Spinal cord (tissue), 9 donors: ENCODE measurements at regions not wholly inside any gene's neighbourhood (a gene's known extent, or its start where the extent isn't known, plus 50 kb on each side); places are given as distances from the start of the nearest gene placed in this dataset.

Experiments
- DNase-seq, 6 donors: peaks; one replicate each; pipeline versions ENCODE4 v3.0.0 to v3.0.0-alpha.2; 2013 to 2015; ENCODE audit warnings: low spot score in 6 of 6, low read depth in 4 of 6
- H3K27ac ChIP-seq: one replicate; pipeline ENCODE4 v1.5.1; 2013; ENCODE audit warnings: low read depth, low read length, control low read depth
- H3K27me3 ChIP-seq: one replicate; pipeline ENCODE4 v1.6.1; 2013; ENCODE audit warnings: low read length; ENCODE audit not compliant: control insufficient read depth, insufficient read depth
- H3K36me3 ChIP-seq: one replicate; pipeline ENCODE4 v1.6.1; 2013; ENCODE audit warnings: low read length; ENCODE audit not compliant: control insufficient read depth, insufficient read depth
- H3K4me1 ChIP-seq: one replicate; pipeline ENCODE4 v1.6.1; 2013; ENCODE audit warnings: low read length; ENCODE audit not compliant: control insufficient read depth, insufficient read depth
- H3K4me3 ChIP-seq: one replicate; pipeline ENCODE4 v1.5.1; 2013; ENCODE audit warnings: low read depth, low read length, control low read depth
- H3K9me3 ChIP-seq: one replicate; pipeline ENCODE4 v1.6.1; 2013; ENCODE audit warnings: low read length; ENCODE audit not compliant: control insufficient read depth, insufficient read depth
- WGBS: methylation state at CpG from one replicate; pipeline ENCODE4 v1.1.5; 2013; ENCODE audit warnings: missing lambda C conversion rate; ENCODE audit not compliant: insufficient coverage; 5-methylcytosine and 5-hydroxymethylcytosine counted together
- donor health status: healthy.

GRCh38 chr1:57741521-57741920 is 317.7 kb upstream of the DAB1 start:
- Histone ChIP-seq H3K36me3 (no peaks in the 10 kb centered on the region), H3K27me3 (no peaks in the 10 kb centered on the region), H3K4me3 (no peak overlapping the region), H3K27ac (no peak overlapping the region), H3K4me1 (no peaks in the 10 kb centered on the region), H3K9me3 (no peaks in the 10 kb centered on the region)
- peak in 1 of 6 donors; percentile 24 for DNase-seq
- 65% methylated on average over 3 of the region's 4 CpGs for WGBS

- 77% methylated on average over 4 of the region's 6 CpGs for WGBS
- no peaks in the 10 kb centered on the region for H3K27me3 ChIP-seq
- H3K27ac ChIP-seq: no peak overlapping the region
- H3K4me1 ChIP-seq: no peaks in the 10 kb centered on the region
- no peaks in the 10 kb centered on the region for H3K9me3 ChIP-seq
- H3K36me3 ChIP-seq: no peaks in the 10 kb centered on the region
- no peak overlapping the region for H3K4me3 ChIP-seq
- DNase-seq: no peak
Observed at GRCh38 chr1:57736940-57737339, 313.1 kb upstream of the DAB1 start.

- H3K4me3 ChIP-seq: no peak overlapping the region
Observed at GRCh38 chr1:57729181-57729580, 305.3 kb upstream of the DAB1 start.

GRCh38 chr1:57727121-57727520 is 303.3 kb upstream of the DAB1 start:
- Histone ChIP-seq H3K9me3 (no peaks in the 10 kb centered on the region), H3K4me3 (no peak overlapping the region), H3K4me1 (no peaks in the 10 kb centered on the region), H3K27me3 (no peaks in the 10 kb centered on the region), H3K36me3 (no peaks in the 10 kb centered on the region), H3K27ac (no peak overlapping the region)
- WGBS: 54% methylated on average over 3 of the region's 5 CpGs
- DNase-seq: peak in 1 of 6 donors; percentile 29

More at GRCh38 chr1:57729181-57729580, 305.3 kb upstream of the DAB1 start:
- Histone ChIP-seq H3K9me3 (no peaks in the 10 kb centered on the region), H3K36me3 (no peaks in the 10 kb centered on the region), H3K4me1 (no peaks in the 10 kb centered on the region), H3K27me3 (no peaks in the 10 kb centered on the region), H3K27ac (no peak overlapping the region)
- WGBS: 100% methylated on average over 2 of the region's 7 CpGs
- no peak for DNase-seq

- no peaks in the 10 kb centered on the region for H3K27me3 ChIP-seq
- 92% methylated on average over 3 of the region's 4 CpGs for WGBS
- no peaks in the 10 kb centered on the region for H3K9me3 ChIP-seq
- H3K27ac ChIP-seq: no peak overlapping the region
- H3K36me3 ChIP-seq: no peaks in the 10 kb centered on the region
- no peak for DNase-seq
- no peak overlapping the region for H3K4me3 ChIP-seq
- no peaks in the 10 kb centered on the region for H3K4me1 ChIP-seq
Observed at GRCh38 chr1:57725318-57725717, 301.5 kb upstream of the DAB1 start.

GRCh38 chr1:57724535-57724934 is 300.7 kb upstream of the DAB1 start:
- Histone ChIP-seq H3K27ac (no peak overlapping the region), H3K36me3 (no peaks in the 10 kb centered on the region), H3K4me3 (no peak overlapping the region), H3K9me3 (no peaks in the 10 kb centered on the region), H3K4me1 (no peaks in the 10 kb centered on the region), H3K27me3 (no peaks in the 10 kb centered on the region)
- WGBS: no CpG with 5 or more reads among the region's 1 CpG
- no peak for DNase-seq

- no peak overlapping the region for H3K27ac ChIP-seq
- no peaks in the 10 kb centered on the region for H3K36me3 ChIP-seq
- no peaks in the 10 kb centered on the region for H3K27me3 ChIP-seq
- no peak overlapping the region for H3K4me3 ChIP-seq
- no peak for DNase-seq
- H3K9me3 ChIP-seq: no peaks in the 10 kb centered on the region
- WGBS: 90% methylated on average over 2 of the region's 4 CpGs
- H3K4me1 ChIP-seq: no peaks in the 10 kb centered on the region
Observed at GRCh38 chr1:57722285-57722978, 298.6 kb upstream of the DAB1 start.

- no peaks in the 10 kb centered on the region for H3K4me1 ChIP-seq
- no peak for DNase-seq
- H3K4me3 ChIP-seq: no peak overlapping the region
- no peaks in the 10 kb centered on the region for H3K36me3 ChIP-seq
- no peak overlapping the region for H3K27ac ChIP-seq
- WGBS: no CpG with 5 or more reads among the region's 2 CpGs
- H3K27me3 ChIP-seq: no peaks in the 10 kb centered on the region
- H3K9me3 ChIP-seq: no peaks in the 10 kb centered on the region
Observed at GRCh38 chr1:57721001-57721400, 297.1 kb upstream of the DAB1 start.

GRCh38 chr1:57719274-57719673 is 295.4 kb upstream of the DAB1 start:
- H3K4me1 ChIP-seq: no peaks in the 10 kb centered on the region

GRCh38 chr1:57713501-57713900 is 289.6 kb upstream of the DAB1 start:
- H3K27ac ChIP-seq: no peak overlapping the region
- H3K27me3 ChIP-seq: no peaks in the 10 kb centered on the region
- H3K4me3 ChIP-seq: no peak overlapping the region
- H3K36me3 ChIP-seq: no peaks in the 10 kb centered on the region
- DNase-seq: peak in 2 of 6 donors; percentile 43 to 96
- no peaks in the 10 kb centered on the region for H3K9me3 ChIP-seq
- H3K4me1 ChIP-seq: no peaks in the 10 kb centered on the region

More at GRCh38 chr1:57719274-57719673, 295.4 kb upstream of the DAB1 start:
- no peaks in the 10 kb centered on the region for H3K27me3 ChIP-seq
- H3K27ac ChIP-seq: no peak overlapping the region
- WGBS: 64% methylated on average over 2 of the region's 5 CpGs
- no peaks in the 10 kb centered on the region for H3K36me3 ChIP-seq
- H3K4me3 ChIP-seq: no peak overlapping the region
- no peaks in the 10 kb centered on the region for H3K9me3 ChIP-seq
- DNase-seq: no peak
